ENCODE measurements at regions not wholly inside any gene's neighbourhood (a gene's known extent, or its start where the extent isn't known, plus 50 kb on each side); places are given as distances from the start of the nearest gene placed in this dataset.

- TF ChIP-seq, protein P1, sequence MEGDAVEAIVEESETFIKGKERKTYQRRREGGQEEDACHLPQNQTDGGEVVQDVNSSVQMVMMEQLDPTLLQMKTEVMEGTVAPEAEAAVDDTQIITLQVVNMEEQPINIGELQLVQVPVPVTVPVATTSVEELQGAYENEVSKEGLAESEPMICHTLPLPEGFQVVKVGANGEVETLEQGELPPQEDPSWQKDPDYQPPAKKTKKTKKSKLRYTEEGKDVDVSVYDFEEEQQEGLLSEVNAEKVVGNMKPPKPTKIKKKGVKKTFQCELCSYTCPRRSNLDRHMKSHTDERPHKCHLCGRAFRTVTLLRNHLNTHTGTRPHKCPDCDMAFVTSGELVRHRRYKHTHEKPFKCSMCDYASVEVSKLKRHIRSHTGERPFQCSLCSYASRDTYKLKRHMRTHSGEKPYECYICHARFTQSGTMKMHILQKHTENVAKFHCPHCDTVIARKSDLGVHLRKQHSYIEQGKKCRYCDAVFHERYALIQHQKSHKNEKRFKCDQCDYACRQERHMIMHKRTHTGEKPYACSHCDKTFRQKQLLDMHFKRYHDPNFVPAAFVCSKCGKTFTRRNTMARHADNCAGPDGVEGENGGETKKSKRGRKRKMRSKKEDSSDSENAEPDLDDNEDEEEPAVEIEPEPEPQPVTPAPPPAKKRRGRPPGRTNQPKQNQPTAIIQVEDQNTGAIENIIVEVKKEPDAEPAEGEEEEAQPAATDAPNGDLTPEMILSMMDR (IDR thresholded peaks at IDR 0.05), result no peak
- TF ChIP-seq POLR2A (IDR thresholded peaks at IDR 0.05), result no peak
These were observed 207.7 kb upstream of the PRR16 start for GRCh38 chr5:120256376-120256775.
